ENCODE measurements at regions not wholly inside any gene's neighbourhood (a gene's known extent, or its start where the extent isn't known, plus 50 kb on each side); places are given as distances from the start of the nearest gene placed in this dataset.

GRCh38 chr3:82672966-82673365 lies 911.5 kb upstream of the GBE1 start:
- TF ChIP-seq CTCF (IDR thresholded peaks at IDR 0.05 in 4 of 5, conservative IDR thresholded peaks at IDR 0.05 in 1 of 5) (no peak), POLR2A (IDR thresholded peaks at IDR 0.05) (no peak)
